Panc1 (cell line): ENCODE measurements at regions not wholly inside any gene's neighbourhood (a gene's known extent, or its start where the extent isn't known, plus 50 kb on each side); places are given as distances from the start of the nearest gene placed in this dataset.

Experiments
- CTCF ChIP-seq: fragments of 450-650 bp; IDR thresholded peaks from 2 replicates; pipeline ENCODE4 v1.5.1; 2017; ENCODE audit warnings: mild to moderate bottlenecking
- POLR2AphosphoS5 ChIP-seq: IDR thresholded peaks from 2 replicates; pipeline ENCODE4 v1.6.1; 2012; ENCODE audit warnings: mild to moderate bottlenecking, low read depth, low read length, moderate library complexity
- REST ChIP-seq, 2 experiments: IDR thresholded peaks; 2 replicates each; pipeline ENCODE4 v1.6.1; 2011 to 2012; ENCODE audit warnings: low read depth in 2 of 2, control low read depth in 1 of 2, low read length in 1 of 2, mild to moderate bottlenecking in 1 of 2, moderate library complexity in 1 of 2; ENCODE audit not compliant: insufficient read depth in 1 of 2

GRCh38 chr16:29311461-29312344 is 94.8 kb downstream of the NPIPB11 start:
- no peak for TF ChIP-seq CTCF
- no peak for TF ChIP-seq REST (IDR thresholded peaks at IDR 0.05; ENCODE audit: insufficient read depth in 1 of 2, low read depth in 2 of 2, low read length in 1 of 2)
- TF ChIP-seq POLR2AphosphoS5: no peak
